ENCODE measurements at regions not wholly inside any gene's neighbourhood (a gene's known extent, or its start where the extent isn't known, plus 50 kb on each side); places are given as distances from the start of the nearest gene placed in this dataset.
"Not testable (repeated sequence)": the region's sequence is repeated elsewhere in the genome, so short reads cannot be mapped to it uniquely, and the experiment has no call there.

- no peak overlapping the region for H3K4me2 ChIP-seq
These were observed 55.0 kb upstream of the SPP1 start for GRCh38 chr4:87920478-87920877.

GRCh38 chr4:87921626-87922479, 53.7 kb upstream of the SPP1 start:
- H3K27me3 Mint-ChIP-seq (ENCODE audit: insufficient read depth, low read depth); DNase-seq (ENCODE audit: low spot score); H3K4me3 ChIP-seq: not testable (repeated sequence)

More at GRCh38 chr4:87920478-87920877, 55.0 kb upstream of the SPP1 start:
- Mint-ChIP-seq H3K27ac (no peak overlapping the region), H3K4me3 (no peak overlapping the region), H3K9me3 (peaks cover 2% of the 10 kb centered on the region), H3K36me3 (no peaks in the 10 kb centered on the region), H3K27me3 (ENCODE audit: insufficient read depth, low read depth) (peaks cover 9% of the 10 kb centered on the region), H3K4me1 (no peaks in the 10 kb centered on the region)
- Histone ChIP-seq H3F3A (ENCODE audit: low read depth) (no peaks in the 10 kb centered on the region), H3K27me3 (peaks cover 30% of the 10 kb centered on the region), H3K9ac (no peak overlapping the region), H3K4me1 (peaks cover 3% of the 10 kb centered on the region), H2AFZ (replicated peaks) (no peak overlapping the region), H3K27ac (no peak overlapping the region), H3K4me3 (no peak overlapping the region), H3K9me3 (ENCODE audit: low read depth) (no peaks in the 10 kb centered on the region), H3K79me2 (ENCODE audit: low read depth) (no peaks in the 10 kb centered on the region), H4K20me1 (ENCODE audit: low read depth) (no peaks in the 10 kb centered on the region), H3K36me3 (no peaks in the 10 kb centered on the region)
- TF ChIP-seq EZH2phosphoT487 (IDR thresholded peaks at IDR 0.05) (no peak), CTCF (IDR thresholded peaks at IDR 0.05) (no peak), EZH2 (IDR thresholded peaks at IDR 0.05) (no peak)
- no peak for DNase-seq (ENCODE audit: low spot score)

DNA sequence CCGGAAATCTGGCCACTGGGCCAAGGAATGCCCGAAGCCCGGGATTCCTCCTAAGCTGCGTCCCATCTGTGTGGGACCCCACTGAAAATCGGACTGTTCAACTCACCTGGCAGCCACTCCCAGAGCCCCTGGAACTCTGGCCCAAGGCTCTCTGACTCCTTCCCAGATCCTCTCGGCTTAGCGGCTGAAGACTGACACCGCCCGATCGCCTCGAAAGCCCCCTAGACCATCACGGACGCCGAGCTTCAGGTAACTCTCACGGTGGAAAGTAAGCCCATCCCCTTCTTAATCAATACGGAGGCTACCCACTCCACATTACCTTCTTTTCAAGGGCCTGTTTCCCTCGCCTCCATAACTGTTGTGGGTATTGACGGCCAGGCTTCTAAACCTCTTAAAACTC, 51.4 kb upstream of the SPP1 start:
- H3K27ac ChIP-seq; H3K36me3 Mint-ChIP-seq; H3K27me3 Mint-ChIP-seq (ENCODE audit: insufficient read depth, low read depth); H3K9me3 ChIP-seq (ENCODE audit: low read depth); H3K4me1 ChIP-seq; H3K36me3 ChIP-seq; H3K9ac ChIP-seq; H3F3A ChIP-seq (ENCODE audit: low read depth); H3K4me2 ChIP-seq; H3K9me3 Mint-ChIP-seq; H2AFZ ChIP-seq (replicated peaks); DNase-seq (ENCODE audit: low spot score); H3K4me3 ChIP-seq; H3K27ac Mint-ChIP-seq; H3K4me1 Mint-ChIP-seq; H3K4me3 Mint-ChIP-seq; H4K20me1 ChIP-seq (ENCODE audit: low read depth); H3K79me2 ChIP-seq (ENCODE audit: low read depth): not testable (repeated sequence)
- peaks cover 30% of the 10 kb centered on the region for H3K27me3 ChIP-seq

More at GRCh38 chr4:87921626-87922479, 53.7 kb upstream of the SPP1 start:
- H3K79me2 ChIP-seq (ENCODE audit: low read depth); H3K4me3 Mint-ChIP-seq; H3K4me1 Mint-ChIP-seq; H4K20me1 ChIP-seq (ENCODE audit: low read depth); H3F3A ChIP-seq (ENCODE audit: low read depth); H3K4me1 ChIP-seq; H3K27ac Mint-ChIP-seq; H3K27ac ChIP-seq; H3K36me3 Mint-ChIP-seq; H3K9me3 Mint-ChIP-seq; H3K9ac ChIP-seq; H3K9me3 ChIP-seq (ENCODE audit: low read depth); H3K36me3 ChIP-seq: not testable (repeated sequence)
- Histone ChIP-seq H3K4me2 (peak overlapping the region; percentile 54), H3K27me3 (peaks cover 30% of the 10 kb centered on the region), H2AFZ (replicated peaks) (peak overlapping the region; percentile 68)

Measured in neural progenitor cell (in vitro differentiated cells).